Kidney (tissue), 13 donors: ENCODE measurements at regions not wholly inside any gene's neighbourhood (a gene's known extent, or its start where the extent isn't known, plus 50 kb on each side); places are given as distances from the start of the nearest gene placed in this dataset.

ENCODE experiments used
- DNase-seq, 5 donors: peaks; one replicate each; pipeline ENCODE4 v3.0.0-alpha.2; 2013 to 2020
- FAIRE-seq: peaks from 2 replicates; lab custom pipeline; 2012; peaks lifted over from hg19 to GRCh38; lab: Jason Lieb, UNC
- H3K27ac ChIP-seq, 2 donors: one replicate each; pipeline ENCODE4 v1.7.0; 2013; ENCODE audit warnings: low read depth in 2 of 2, low read length in 2 of 2, inconsistent platforms in 1 of 2
- H3K27me3 ChIP-seq: one replicate; pipeline ENCODE4 v1.7.1; 2013; ENCODE audit warnings: low read length, inconsistent platforms; ENCODE audit not compliant: control insufficient read depth, insufficient read depth
- H3K36me3 ChIP-seq, 3 donors: one replicate each; pipeline versions ENCODE4 v1.7.0 to v1.7.1; 2013; ENCODE audit warnings: low read length in 3 of 3, control low read depth in 1 of 3, inconsistent platforms in 1 of 3; ENCODE audit not compliant: insufficient read depth in 3 of 3, control insufficient read depth in 2 of 3
- H3K4me1 ChIP-seq, 3 donors: one replicate each; pipeline versions ENCODE4 v1.7.0 to v1.7.1; 2013; ENCODE audit warnings: low read length in 3 of 3, inconsistent platforms in 1 of 3, low read depth in 1 of 3; ENCODE audit not compliant: control insufficient read depth in 2 of 3, insufficient read depth in 2 of 3
- H3K4me3 ChIP-seq, 3 donors: one replicate each; pipeline versions ENCODE4 v1.7.0 to v1.8.1; 2013; ENCODE audit warnings: low read length in 3 of 3, control low read depth in 1 of 3, inconsistent platforms in 1 of 3
- H3K9ac ChIP-seq, 3 donors: one replicate each; pipeline versions ENCODE4 v1.7.0 to v1.7.1; 2013; ENCODE audit warnings: low read length in 3 of 3, control low read depth in 1 of 3, inconsistent platforms in 1 of 3
- H3K9me3 ChIP-seq, 3 donors: one replicate each; pipeline versions ENCODE4 v1.7.0 to v1.7.1; 2013; ENCODE audit warnings: low read length in 3 of 3, control low read depth in 1 of 3, inconsistent platforms in 1 of 3; ENCODE audit not compliant: control insufficient read depth in 2 of 3, insufficient read depth in 1 of 3
- CTCF ChIP-seq: IDR thresholded peaks from 3 replicates; pipeline ENCODE4 v1.5.1; 2012; ENCODE audit warnings: mild to moderate bottlenecking, moderate library complexity, borderline replicate concordance; ENCODE audit not compliant: insufficient read depth; ENCODE audit errors: extremely low read depth
- intact Hi-C: fragments of 100-400 bp; cut with DNase I; formaldehyde crosslinking; loops from one replicate; pipeline ENCODE4 v1.11.1; 2022
- donor health status: control.
- donor health status: control.
- donor health status: control.
- donor health status: control.
- donor health status: control.
- donor health status: DM: yes; HTN: yes; CAD: no.
- donor health status: Normal renal cell carcinoma (clear cell type).

DNA sequence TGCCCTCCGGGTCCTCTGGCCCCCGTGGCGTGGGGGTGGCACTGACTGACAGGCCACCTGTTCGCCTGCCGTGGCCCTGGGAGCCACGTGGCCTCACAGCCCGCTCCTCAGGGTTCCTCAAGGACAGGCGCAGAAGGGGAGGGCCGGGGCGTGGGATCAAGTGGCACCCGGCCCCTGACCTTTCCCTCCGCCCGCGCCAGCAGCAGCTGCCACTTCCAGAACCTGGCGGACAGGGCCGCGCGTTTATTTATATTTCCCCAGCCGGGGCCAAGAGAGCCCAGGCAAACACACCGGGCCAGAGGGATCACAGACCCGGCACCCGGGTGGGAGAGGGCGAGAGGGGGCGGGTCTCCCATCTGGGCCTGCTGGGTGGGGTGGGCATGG is 92.6 kb downstream of the RFLNA start:
- no peaks in the 10 kb centered on the region for H3K9me3 ChIP-seq
- intact Hi-C loops: no loop called here
- H3K27me3 ChIP-seq: no peaks in the 10 kb centered on the region
- FAIRE-seq (no peak), DNase-seq (peak in 3 of 5 donors; percentile 49 to 81 (median 71))
- H3K4me3 ChIP-seq: peak overlapping the region in 1 of 3 donors; percentile 70
- H3K36me3 ChIP-seq: peaks cover 0 to 11% (median 10%) of the 10 kb centered on the region in 3 donors
- no peak for TF ChIP-seq CTCF
- H3K27ac ChIP-seq: peak overlapping the region; percentile 87 to 89
- peak overlapping the region in 1 of 3 donors; percentile 91 for H3K9ac ChIP-seq
- H3K4me1 ChIP-seq: peaks cover 0 to 51% (median 31%) of the 10 kb centered on the region in 3 donors

DNA sequence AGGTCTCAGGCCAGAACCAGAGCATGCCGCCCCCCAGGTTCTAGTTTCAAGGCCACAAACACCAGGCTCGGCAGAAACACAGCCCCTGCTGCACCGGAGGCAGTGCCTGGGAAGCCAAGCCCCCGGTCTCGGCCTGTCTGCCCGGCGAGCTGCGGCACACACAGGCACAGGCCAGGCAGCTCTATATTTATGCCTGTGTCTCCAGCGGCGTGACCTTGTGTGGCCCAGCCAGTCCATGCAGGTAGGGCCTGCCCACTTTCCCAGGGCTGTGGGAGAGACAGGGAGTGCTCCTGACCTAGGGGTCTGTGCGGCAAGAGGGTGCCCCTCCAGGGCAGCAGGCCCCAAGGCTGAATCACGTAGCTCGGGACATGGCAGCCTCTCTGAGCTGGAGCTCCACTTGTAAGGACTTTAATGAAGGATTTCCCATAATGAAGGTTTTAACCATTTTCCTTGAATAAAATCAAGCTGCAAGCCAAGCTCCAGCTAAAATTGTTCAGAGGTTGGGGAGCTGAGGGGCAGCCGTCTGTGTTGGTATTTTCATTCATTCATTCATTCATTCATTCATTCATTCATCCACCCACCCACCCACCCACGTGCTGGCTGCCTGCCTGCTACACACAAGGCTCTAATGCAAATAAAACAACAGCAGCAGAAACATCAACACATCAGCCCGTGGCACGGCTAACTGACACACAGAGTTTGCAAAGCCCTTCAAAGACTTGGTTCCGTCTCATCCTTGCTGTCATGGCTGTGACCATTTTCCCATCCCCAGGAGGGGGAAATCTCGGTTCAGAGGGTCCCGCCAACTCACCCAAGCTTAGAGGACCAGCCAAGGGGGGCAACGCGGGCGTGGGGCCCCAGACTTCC is 92.0 kb downstream of the RFLNA start:
- TF ChIP-seq CTCF: no peak
- H3K36me3 ChIP-seq: peaks cover 0 to 13% (median 11%) of the 10 kb centered on the region in 3 donors
- peak overlapping the region in 1 of 3 donors; percentile 46 for H3K9ac ChIP-seq
- no peak for DNase-seq
- H3K27me3 ChIP-seq: no peaks in the 10 kb centered on the region
- H3K4me3 ChIP-seq: peak overlapping the region in 1 of 3 donors; percentile 70
- H3K27ac ChIP-seq: peak overlapping the region; percentile 87 to 89
- FAIRE-seq: no peak
- H3K4me1 ChIP-seq: peaks cover 0 to 51% (median 31%) of the 10 kb centered on the region in 3 donors
- intact Hi-C loops: no loop called here
- no peaks in the 10 kb centered on the region for H3K9me3 ChIP-seq

- Histone ChIP-seq H3K4me3 (no peak overlapping the region), H3K27ac (peak overlapping the region; percentile 65 to 68), H3K9ac (no peak overlapping the region), H3K4me1 (peaks cover 0 to 56% (median 34%) of the 10 kb centered on the region in 3 donors), H3K9me3 (no peaks in the 10 kb centered on the region), H3K27me3 (no peaks in the 10 kb centered on the region), H3K36me3 (peaks cover 0 to 13% (median 11%) of the 10 kb centered on the region in 3 donors)
- no peak for TF ChIP-seq CTCF
- FAIRE-seq: no peak
- DNase-seq: no peak
- intact Hi-C loops: no loop called here
Measured at GRCh38 chr12:124386059-124386458, 91.2 kb downstream of the RFLNA start.
